D721Med (cell line): ENCODE measurements at regions not wholly inside any gene's neighbourhood (a gene's known extent, or its start where the extent isn't known, plus 50 kb on each side); places are given as distances from the start of the nearest gene placed in this dataset.

Source experiments
- DNase-seq: peaks from one replicate; pipeline ENCODE4 v3.0.0; 2011; ENCODE audit warnings: low spot score; ENCODE audit not compliant: insufficient read length
- FAIRE-seq: peaks from 2 replicates; lab custom pipeline; 2011; peaks lifted over from hg19 to GRCh38; lab: Jason Lieb, UNC
- CTCF ChIP-seq: IDR thresholded peaks from 2 replicates; pipeline ENCODE4 v1.5.1; 2012; ENCODE audit warnings: mild to moderate bottlenecking, control low read depth; ENCODE audit not compliant: insufficient read depth; ENCODE audit errors: missing control alignments

DNA sequence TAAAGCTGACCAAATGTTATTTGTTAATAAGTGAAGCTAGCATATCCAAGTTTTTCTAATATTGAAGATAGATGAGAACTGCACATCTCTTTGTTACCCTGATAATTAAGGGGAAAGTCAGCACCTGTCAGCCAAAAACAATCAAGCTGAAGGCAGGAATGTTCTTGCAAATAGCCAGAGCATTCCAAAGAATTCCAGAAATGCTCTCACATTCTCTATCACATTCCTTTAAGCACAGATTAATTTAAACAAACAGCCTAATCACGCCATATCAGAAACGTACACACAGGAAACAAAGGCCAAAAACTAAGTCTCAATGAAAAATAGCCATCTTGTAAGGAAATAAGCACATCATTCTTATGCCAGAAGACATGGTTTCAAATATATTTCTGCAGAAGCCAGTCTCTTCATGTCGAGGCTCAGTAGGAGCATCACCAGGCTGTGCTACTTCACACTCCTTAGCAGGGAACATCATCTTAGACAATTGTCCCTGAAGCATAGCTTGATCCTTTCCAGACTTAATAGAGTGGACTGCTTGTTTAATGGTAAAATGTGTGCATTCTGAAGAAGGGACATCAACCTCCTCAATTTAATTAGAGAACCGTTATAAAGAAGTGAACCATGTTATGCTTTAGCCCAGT, 252.9 kb upstream of the TTC29 start:
- DNase-seq, result no peak
- TF ChIP-seq CTCF, result no peak
- no peak for FAIRE-seq

DNA sequence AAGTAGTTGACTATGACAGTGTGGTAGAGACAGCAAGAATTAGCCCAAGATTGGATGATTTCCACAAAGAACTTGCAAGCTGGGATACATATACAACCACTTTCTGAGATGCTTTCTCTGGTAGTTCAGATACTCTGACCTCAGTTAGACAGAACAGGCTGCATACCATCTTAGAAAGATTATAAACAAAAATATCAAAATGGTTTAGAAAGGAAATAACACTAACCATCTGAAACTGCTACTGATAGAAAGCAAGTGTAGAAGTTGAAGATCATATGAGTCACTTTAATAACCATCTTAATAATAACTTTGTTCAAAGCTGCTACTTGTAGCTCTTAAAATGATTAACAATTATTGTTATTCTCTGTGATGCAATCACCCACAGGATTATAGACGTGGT, 255.4 kb upstream of the TTC29 start:
- TF ChIP-seq CTCF, result no peak
- DNase-seq (no peak), FAIRE-seq (no peak)

GRCh38 chr4:147206807-147207206, 261.1 kb upstream of the TTC29 start:
- no peak for DNase-seq
- no peak for TF ChIP-seq CTCF
- FAIRE-seq, result no peak

- no peak for FAIRE-seq
- no peak for DNase-seq
- TF ChIP-seq CTCF, result no peak
These were observed 262.2 kb upstream of the TTC29 start for GRCh38 chr4:147207911-147208310.

GRCh38 chr4:147217655-147218054, 263.2 kb upstream of the EDNRA start:
- no peak for DNase-seq
- no peak for TF ChIP-seq CTCF
- no peak for FAIRE-seq

DNA sequence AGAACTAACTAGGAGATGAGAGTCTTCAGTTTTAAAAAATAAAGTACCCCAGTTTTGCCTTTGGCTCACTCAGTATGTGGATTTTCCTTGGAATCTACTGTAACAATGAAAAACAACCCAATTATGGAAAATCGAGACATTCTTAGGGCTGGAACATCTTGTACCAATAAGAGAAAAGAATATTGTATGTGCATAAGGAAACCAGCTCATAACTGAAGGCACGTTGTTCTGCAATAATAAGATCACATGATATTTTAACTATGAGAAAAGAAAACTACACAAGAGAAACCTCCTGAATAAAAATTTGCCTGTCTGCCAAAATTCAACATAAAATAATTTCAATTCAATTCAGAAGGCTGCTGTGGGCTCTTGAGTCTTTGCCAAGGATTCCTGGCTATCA, 261.8 kb upstream of the EDNRA start:
- FAIRE-seq, result no peak
- TF ChIP-seq CTCF, result no peak

DNA sequence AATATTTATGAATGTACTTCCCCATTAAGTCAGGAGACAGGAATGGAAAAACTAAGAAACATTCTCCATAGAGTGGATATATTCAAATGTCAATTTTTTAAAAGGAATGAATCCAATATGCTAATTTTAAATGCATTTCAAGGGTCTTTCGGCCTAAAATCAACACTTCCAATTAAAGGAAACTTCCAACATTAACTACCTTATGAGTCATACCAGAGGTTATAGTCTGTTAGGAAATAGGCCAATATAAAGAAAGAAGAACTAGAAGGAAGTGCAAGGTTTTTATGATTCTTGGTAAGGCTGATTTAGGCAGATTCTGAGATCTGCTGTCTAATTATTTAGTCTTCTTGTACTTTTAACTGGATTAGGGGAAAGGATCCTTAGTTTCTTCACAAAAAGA, 260.1 kb upstream of the EDNRA start:
- TF ChIP-seq CTCF, result no peak
- no peak for DNase-seq
- no peak for FAIRE-seq

More for the DNA sequence above, 261.8 kb upstream of the EDNRA start:
- DNase-seq, result no peak
